Body of pancreas (tissue), 4 donors: ENCODE measurements at regions not wholly inside any gene's neighbourhood (a gene's known extent, or its start where the extent isn't known, plus 50 kb on each side); places are given as distances from the start of the nearest gene placed in this dataset.

Experiments used
- ATAC-seq: fragments of 150-250 bp; one replicate; pipeline ENCODE4 v1.9.1; 2016
- DNase-seq, 4 donors: peaks; one replicate each; pipeline ENCODE4 v3.0.0-alpha.2; 2019
- H3K27ac ChIP-seq, 4 donors: fragments of 200-600 bp; sonication (generic); 1 replicate in 3 of 4; 2 replicates in 1 of 4; pipeline versions ENCODE4 v1.5.1 to v1.6.1; 2016 to 2019; ENCODE audit warnings: mild to moderate bottlenecking in 1 of 4, mixed read lengths in 1 of 4, moderate library complexity in 1 of 4
- H3K27me3 ChIP-seq, 2 donors: fragments of 200-600 bp; sonication (generic); one replicate each; pipeline ENCODE4 v1.6.0; 2016; ENCODE audit warnings: mild to moderate bottlenecking in 1 of 2
- H3K36me3 ChIP-seq, 2 donors: fragments of 200-600 bp; sonication (generic); replicated peaks in 1 of 2; 2 replicates each; pipeline ENCODE4 v1.5.1; 2016; ENCODE audit warnings: low read depth in 2 of 2; ENCODE audit not compliant: insufficient read depth in 1 of 2
- H3K4me1 ChIP-seq: fragments of 200-600 bp; sonication (generic); one replicate; pipeline ENCODE4 v1.6.0; 2016
- H3K4me3 ChIP-seq, 2 donors: fragments of 200-600 bp; sonication (generic); 1 replicate in 1 of 2; 2 replicates in 1 of 2; pipeline ENCODE4 v1.5.1; 2016 to 2019
- H3K9me3 ChIP-seq, 3 donors: fragments of 200-600 bp; sonication (generic); 1 replicate in 2 of 3; 2 replicates in 1 of 3; pipeline ENCODE4 v1.5.1; 2016
- POLR2A ChIP-seq, 3 donors: fragments of 450-650 bp; IDR thresholded peaks; one replicate each; pipeline ENCODE4 v1.6.1; 2016; ENCODE audit warnings: antibody characterized with exemption in 3 of 3, mild to moderate bottlenecking in 2 of 3
- WGBS, 2 donors: methylation state at CpG; one replicate each; pipeline ENCODE4 v1.1.5; 2017; 5-methylcytosine and 5-hydroxymethylcytosine counted together
- intact Hi-C: fragments of 100-400 bp; cut with DNase I; formaldehyde crosslinking; loops from one replicate; pipeline ENCODE4 v1.15.1; 2023
- TF ChIP-seq, protein P1 (sequence below), 7 experiments: fragments of 450-650 bp in 4 of 7; fragments of 200-600 bp in 3 of 7; sonication (generic) in 3 of 7; IDR thresholded peaks; one replicate each; pipeline ENCODE4 v1.5.1; 2016 to 2019; ENCODE audit warnings: antibody characterized with exemption in 7 of 7

DNA sequence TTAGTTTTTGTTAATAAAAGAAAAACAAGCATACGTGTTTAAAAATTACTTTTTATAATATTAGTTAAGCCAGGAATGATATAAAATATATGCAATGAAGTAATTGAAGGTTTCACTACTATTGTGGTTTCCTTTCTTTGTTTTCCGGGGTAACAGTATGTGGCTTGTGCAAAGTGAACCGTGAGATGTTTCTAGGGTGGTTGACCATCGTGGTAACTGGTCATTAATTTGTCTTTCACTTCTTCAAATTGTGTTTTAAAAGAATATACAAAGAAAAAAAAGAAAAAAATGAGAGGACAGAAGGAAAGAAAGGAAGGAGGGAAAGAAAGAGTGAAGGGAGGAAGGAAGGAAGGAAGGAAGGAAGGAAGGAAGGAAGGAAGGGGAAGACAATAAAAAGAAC is 330.1 kb upstream of the CPXCR1 start:
- H3K9me3 ChIP-seq, result no peaks in the 10 kb centered on the region
- no peak overlapping the region for H3K27ac ChIP-seq
- no peak overlapping the region for H3K4me3 ChIP-seq
- intact Hi-C loops, result no loop called here
- no peaks in the 10 kb centered on the region for H3K36me3 ChIP-seq
- H3K27me3 ChIP-seq, result no peaks in the 10 kb centered on the region
- 50 to 56% methylated on average over 4 of the region's 4 CpGs for WGBS, 2 donors
- DNase-seq (no peak), ATAC-seq (no peak)
- no peaks in the 10 kb centered on the region for H3K4me1 ChIP-seq
- TF ChIP-seq, protein P1, sequence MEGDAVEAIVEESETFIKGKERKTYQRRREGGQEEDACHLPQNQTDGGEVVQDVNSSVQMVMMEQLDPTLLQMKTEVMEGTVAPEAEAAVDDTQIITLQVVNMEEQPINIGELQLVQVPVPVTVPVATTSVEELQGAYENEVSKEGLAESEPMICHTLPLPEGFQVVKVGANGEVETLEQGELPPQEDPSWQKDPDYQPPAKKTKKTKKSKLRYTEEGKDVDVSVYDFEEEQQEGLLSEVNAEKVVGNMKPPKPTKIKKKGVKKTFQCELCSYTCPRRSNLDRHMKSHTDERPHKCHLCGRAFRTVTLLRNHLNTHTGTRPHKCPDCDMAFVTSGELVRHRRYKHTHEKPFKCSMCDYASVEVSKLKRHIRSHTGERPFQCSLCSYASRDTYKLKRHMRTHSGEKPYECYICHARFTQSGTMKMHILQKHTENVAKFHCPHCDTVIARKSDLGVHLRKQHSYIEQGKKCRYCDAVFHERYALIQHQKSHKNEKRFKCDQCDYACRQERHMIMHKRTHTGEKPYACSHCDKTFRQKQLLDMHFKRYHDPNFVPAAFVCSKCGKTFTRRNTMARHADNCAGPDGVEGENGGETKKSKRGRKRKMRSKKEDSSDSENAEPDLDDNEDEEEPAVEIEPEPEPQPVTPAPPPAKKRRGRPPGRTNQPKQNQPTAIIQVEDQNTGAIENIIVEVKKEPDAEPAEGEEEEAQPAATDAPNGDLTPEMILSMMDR (IDR thresholded peaks at IDR 0.05), result no peak
- TF ChIP-seq POLR2A (IDR thresholded peaks at IDR 0.05), result no peak

DNA sequence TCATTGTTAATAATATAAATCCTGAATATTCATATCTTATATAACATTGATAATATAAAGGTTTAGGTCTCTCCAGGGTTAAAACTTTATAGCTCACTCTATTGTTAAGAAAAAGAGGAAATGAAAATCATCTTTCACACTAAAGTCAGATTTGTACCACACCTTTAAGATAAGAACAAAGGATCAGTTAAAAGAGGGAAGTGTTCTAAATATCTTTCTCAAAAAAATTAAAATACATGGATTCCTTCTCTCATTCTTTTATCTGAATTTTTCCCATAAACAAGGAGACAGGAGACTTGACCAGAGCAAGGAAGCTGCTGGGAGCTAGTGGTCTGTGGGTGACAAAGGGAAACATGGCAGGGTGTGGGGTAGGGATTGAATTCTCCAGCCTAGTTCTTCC is 323.0 kb upstream of the CPXCR1 start:
- Histone ChIP-seq H3K27me3 (no peaks in the 10 kb centered on the region), H3K4me3 (no peak overlapping the region), H3K27ac (no peak overlapping the region), H3K36me3 (no peaks in the 10 kb centered on the region), H3K9me3 (no peaks in the 10 kb centered on the region), H3K4me1 (no peaks in the 10 kb centered on the region)
- intact Hi-C loops, result no loop called here
- DNase-seq (no peak), ATAC-seq (no peak)
- no peak for TF ChIP-seq POLR2A (IDR thresholded peaks at IDR 0.05)
- TF ChIP-seq, protein P1 (IDR thresholded peaks at IDR 0.05), result no peak

DNA sequence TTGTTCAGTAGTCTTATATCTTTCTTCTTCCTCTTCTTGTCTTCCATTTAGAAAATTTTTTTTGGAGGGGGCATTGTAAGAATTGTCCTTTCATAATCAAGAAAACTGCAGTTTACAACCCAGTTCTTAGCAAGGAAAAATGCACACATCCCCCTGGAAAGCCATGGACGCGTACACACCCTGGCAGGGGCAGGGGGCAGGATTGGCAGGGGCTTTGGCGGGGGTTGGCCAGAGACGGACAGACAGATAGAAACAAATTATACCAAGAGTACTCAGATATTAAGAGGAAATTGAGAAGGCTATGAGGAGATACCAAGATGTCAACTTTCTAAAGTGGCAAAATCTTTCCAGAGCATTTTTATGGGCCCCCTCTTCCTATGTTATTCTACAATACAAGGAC is 322.5 kb upstream of the CPXCR1 start:
- intact Hi-C loops, result no loop called here
- no peaks in the 10 kb centered on the region for H3K36me3 ChIP-seq
- DNase-seq (no peak), ATAC-seq (no peak)
- no peaks in the 10 kb centered on the region for H3K9me3 ChIP-seq
- H3K4me3 ChIP-seq, result no peak overlapping the region
- H3K4me1 ChIP-seq, result no peaks in the 10 kb centered on the region
- no peaks in the 10 kb centered on the region for H3K27me3 ChIP-seq
- H3K27ac ChIP-seq, result no peak overlapping the region
- WGBS, 2 donors, result 59 to 71% methylated on average over 4 of the region's 4 CpGs
- TF ChIP-seq POLR2A (IDR thresholded peaks at IDR 0.05), result no peak
- TF ChIP-seq, protein P1 (IDR thresholded peaks at IDR 0.05), result no peak

DNA sequence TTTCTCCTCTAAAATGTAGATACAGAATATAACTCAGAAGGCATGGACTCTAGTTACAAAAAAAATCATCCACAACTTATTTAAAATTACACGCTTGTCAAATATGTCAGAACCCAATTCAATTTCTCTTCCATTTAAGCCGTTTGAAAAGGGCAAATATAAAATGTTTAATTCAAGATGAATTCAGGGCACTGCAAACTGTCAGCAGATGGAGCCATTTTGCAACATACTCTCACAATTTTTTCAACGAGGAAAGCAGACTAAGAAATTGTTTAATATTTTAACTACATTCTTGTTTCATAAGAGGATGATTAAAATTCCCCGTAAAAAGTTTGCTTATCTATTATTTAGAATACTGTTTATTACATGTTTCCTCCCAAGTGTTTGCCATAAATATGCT is 321.3 kb upstream of the CPXCR1 start:
- 13 to 15% methylated on average over 4 of the region's 4 CpGs for WGBS, 2 donors
- DNase-seq (no peak), ATAC-seq (no peak)
- H3K9me3 ChIP-seq, result no peaks in the 10 kb centered on the region
- H3K27ac ChIP-seq, result no peak overlapping the region
- H3K36me3 ChIP-seq, result no peaks in the 10 kb centered on the region
- intact Hi-C loops, result no loop called here
- H3K4me1 ChIP-seq, result no peaks in the 10 kb centered on the region
- TF ChIP-seq POLR2A (IDR thresholded peaks at IDR 0.05), result no peak
- TF ChIP-seq, protein P1 (IDR thresholded peaks at IDR 0.05), result no peak
- no peak overlapping the region for H3K4me3 ChIP-seq
- no peaks in the 10 kb centered on the region for H3K27me3 ChIP-seq

DNA sequence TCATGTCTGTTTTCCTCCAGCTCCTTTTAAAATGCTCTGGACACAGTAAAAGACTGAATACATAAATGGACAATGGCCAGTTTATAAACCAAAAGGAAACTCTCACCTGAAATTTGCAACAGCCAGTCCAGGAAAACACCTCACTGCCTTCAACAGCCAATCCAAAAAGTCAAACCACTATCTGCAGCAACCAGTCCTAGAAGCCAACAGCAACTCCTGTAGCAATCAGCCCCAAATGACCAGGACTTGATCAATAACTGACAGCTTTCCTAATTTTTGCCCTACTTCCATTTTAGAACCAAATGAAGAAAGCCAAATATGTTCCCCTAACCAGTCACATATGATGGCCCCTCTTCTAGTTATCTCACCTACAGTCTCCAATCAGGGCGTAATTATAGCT is 309.5 kb upstream of the CPXCR1 start:
- H3K27me3 ChIP-seq, result no peaks in the 10 kb centered on the region
- no peaks in the 10 kb centered on the region for H3K9me3 ChIP-seq
- no peaks in the 10 kb centered on the region for H3K4me1 ChIP-seq
- no peak for TF ChIP-seq POLR2A (IDR thresholded peaks at IDR 0.05)
- TF ChIP-seq, protein P1 (IDR thresholded peaks at IDR 0.05), result no peak
- 29 to 60% methylated on average over 1 of the region's 1 CpG for WGBS, 2 donors
- DNase-seq (no peak), ATAC-seq (no peak)
- H3K36me3 ChIP-seq, result no peaks in the 10 kb centered on the region
- H3K4me3 ChIP-seq, result no peak overlapping the region
- no peak overlapping the region for H3K27ac ChIP-seq
- intact Hi-C loops, result no loop called here
